Endothelial cell of umbilical vein (primary cell): ENCODE measurements at regions not wholly inside any gene's neighbourhood (a gene's known extent, or its start where the extent isn't known, plus 50 kb on each side); places are given as distances from the start of the nearest gene placed in this dataset.

Source experiments
- BruUV-seq: library from RNA; stranded (reverse); fragments of 400-500 nt; replicated peaks from 2 replicates; lab custom pipeline; 2021; lab: Mats Ljungman, UMichigan
- CTCF ChIA-PET: fragments of 300-600, 350-600 bp; sonication (Branson Sonifier 250); formaldehyde crosslinking; loops from one replicate; lab custom pipeline; 2021; ENCODE audit warnings: antibody characterized with exemption, inconsistent platforms; lab: Charles Lee
- POLR2A ChIA-PET: fragments of 300-600, 350-600 bp; sonication (Branson Sonifier 250); formaldehyde crosslinking; loops from one replicate; lab custom pipeline; 2021; ENCODE audit warnings: antibody characterized with exemption, inconsistent platforms; lab: Charles Lee
- DNase-seq: peaks from one replicate; pipeline ENCODE4 v3.0.0-alpha.2; 2011; ENCODE audit warnings: low read depth, low spot score
- FAIRE-seq: peaks from 2 replicates; lab custom pipeline; 2011; peaks lifted over from hg19 to GRCh38; lab: Jason Lieb, UNC
- H2AFZ ChIP-seq: 2 replicates; pipeline ENCODE4 v1.6.0; 2012; ENCODE audit warnings: low read depth, low read length, control low read depth, inconsistent platforms
- H3K27ac ChIP-seq: 2 replicates; pipeline ENCODE4 v1.5.1; 2011; ENCODE audit warnings: low read depth, mild to moderate bottlenecking, control low read depth, low read length, moderate library complexity; ENCODE audit not compliant: insufficient read depth
- H3K27me3 ChIP-seq, 2 experiments: 2 replicates each; pipeline versions ENCODE4 v1.6.0 to v1.6.1; 2011; ENCODE audit warnings: low read length in 2 of 2, mixed read lengths in 1 of 2; ENCODE audit not compliant: control insufficient read depth in 2 of 2, insufficient read depth in 2 of 2
- H3K36me3 ChIP-seq, 2 experiments: 2 replicates in 1 of 2; 3 replicates in 1 of 2; pipeline ENCODE4 v1.5.1; 2011; ENCODE audit warnings: low read length in 2 of 2, mild to moderate bottlenecking in 1 of 2, moderate library complexity in 1 of 2; ENCODE audit not compliant: control insufficient read depth in 2 of 2, insufficient read depth in 2 of 2; ENCODE audit errors: extremely low read depth in 1 of 2
- H3K4me1 ChIP-seq: 3 replicates; pipeline ENCODE4 v1.5.1; 2011; ENCODE audit warnings: mild to moderate bottlenecking, low read length; ENCODE audit not compliant: control insufficient read depth, insufficient read depth; ENCODE audit errors: extremely low read depth
- H3K4me2 ChIP-seq: 2 replicates; pipeline ENCODE4 v1.6.1; 2011; ENCODE audit warnings: low read length, control low read depth, mixed read lengths; ENCODE audit not compliant: insufficient read depth
- H3K4me3 ChIP-seq, 3 experiments: fragments of 200-600 bp in 1 of 3; sonication (generic), shearing (Covaris generic) in 1 of 3; replicated peaks in 1 of 3; 2 replicates each; pipeline ENCODE4 v1.5.1; 2011 to 2016; ENCODE audit warnings: control low read depth in 3 of 3, low read length in 3 of 3, mild to moderate bottlenecking in 2 of 3, inconsistent platforms in 1 of 3, low read depth in 1 of 3, moderate library complexity in 1 of 3; ENCODE audit not compliant: insufficient read depth in 1 of 3
- H3K79me2 ChIP-seq: 2 replicates; pipeline ENCODE4 v1.6.0; 2012; ENCODE audit warnings: low read length, inconsistent platforms; ENCODE audit not compliant: control insufficient read depth, insufficient read depth
- H3K9ac ChIP-seq: replicated peaks from 2 replicates; pipeline ENCODE3; 2011; ENCODE audit warnings: low read length, control low read depth; ENCODE audit not compliant: insufficient read depth; ENCODE audit errors: extremely low read depth
- H3K9me1 ChIP-seq: replicated peaks from 3 replicates; pipeline ENCODE4 v1.6.0; 2011; ENCODE audit warnings: mild to moderate bottlenecking, low read length; ENCODE audit not compliant: control insufficient read depth, insufficient read depth; ENCODE audit errors: extremely low read depth
- H3K9me3 ChIP-seq: replicated peaks from 2 replicates; pipeline ENCODE4 v1.5.1; 2012; ENCODE audit warnings: low read length, inconsistent platforms; ENCODE audit not compliant: control insufficient read depth, insufficient read depth
- H4K20me1 ChIP-seq: replicated peaks from 2 replicates; pipeline ENCODE3; 2011; ENCODE audit warnings: mild to moderate bottlenecking, low read length; ENCODE audit not compliant: control insufficient read depth, insufficient read depth; ENCODE audit errors: extremely low read depth
- EZH2 ChIP-seq: IDR thresholded peaks from 2 replicates; pipeline ENCODE4 v1.6.1; 2012; ENCODE audit warnings: borderline replicate concordance, low read depth, mild to moderate bottlenecking, moderate library complexity, low read length, inconsistent platforms; ENCODE audit not compliant: severe bottlenecking
- FOS ChIP-seq: IDR thresholded peaks from 2 replicates; pipeline ENCODE4 v1.6.1; 2011; ENCODE audit warnings: mild to moderate bottlenecking, low read length, moderate library complexity, borderline replicate concordance; ENCODE audit not compliant: insufficient read depth
- GATA2 ChIP-seq: IDR thresholded peaks from 2 replicates; pipeline ENCODE4 v1.7.0; 2011; ENCODE audit warnings: low read depth, mild to moderate bottlenecking, moderate library complexity, mixed read lengths, low read length; ENCODE audit not compliant: insufficient read length, insufficient read depth
- JUN ChIP-seq: IDR thresholded peaks from 2 replicates; pipeline ENCODE4 v1.6.1; 2011; ENCODE audit warnings: borderline replicate concordance, low read depth; ENCODE audit not compliant: insufficient read length, insufficient read depth
- MYC ChIP-seq: IDR thresholded peaks from one replicate; pipeline ENCODE4 v1.6.1; 2011; ENCODE audit warnings: mild to moderate bottlenecking, low read depth, low read length
- POLR2A ChIP-seq: IDR thresholded peaks from 2 replicates; pipeline ENCODE4 v1.6.1; 2012; ENCODE audit warnings: low read depth, mild to moderate bottlenecking, control low read depth, low read length
- POLR2AphosphoS5 ChIP-seq: IDR thresholded peaks from 2 replicates; pipeline ENCODE4 v1.6.1; 2012; ENCODE audit warnings: low read depth, mild to moderate bottlenecking, control low read depth, low read length, moderate library complexity; ENCODE audit not compliant: insufficient read depth
- dilution Hi-C: fragments of 300-500 bp; cut with MboI; formaldehyde crosslinking; loops from one replicate; pipeline ENCODE4 v1.15.0; 2019; ENCODE audit warnings: low sequenced_read_pairs; ENCODE audit not compliant: extremely low pct_ligation_motif_present
- intact Hi-C: fragments of 100-400 bp; cut with micrococcal nuclease; formaldehyde crosslinking; loops from one replicate; pipeline ENCODE4 v1.10.0; 2022
- TF ChIP-seq, protein P1 (sequence below): IDR thresholded peaks from 2 replicates; pipeline ENCODE4 v1.6.1; 2011; ENCODE audit not compliant: insufficient read depth, insufficient read length
- TF ChIP-seq, protein P2 (sequence below), 2 donors: IDR thresholded peaks; 1 replicate in 1 of 2; 2 replicates in 1 of 2; pipeline ENCODE4 v1.5.1; 2011; ENCODE audit warnings: low read length in 2 of 2, mild to moderate bottlenecking in 2 of 2, moderate library complexity in 2 of 2, control low read depth in 1 of 2, inconsistent platforms in 1 of 2, low read depth in 1 of 2; ENCODE audit not compliant: insufficient read depth in 1 of 2; ENCODE audit errors: extremely low read depth in 1 of 2

DNA sequence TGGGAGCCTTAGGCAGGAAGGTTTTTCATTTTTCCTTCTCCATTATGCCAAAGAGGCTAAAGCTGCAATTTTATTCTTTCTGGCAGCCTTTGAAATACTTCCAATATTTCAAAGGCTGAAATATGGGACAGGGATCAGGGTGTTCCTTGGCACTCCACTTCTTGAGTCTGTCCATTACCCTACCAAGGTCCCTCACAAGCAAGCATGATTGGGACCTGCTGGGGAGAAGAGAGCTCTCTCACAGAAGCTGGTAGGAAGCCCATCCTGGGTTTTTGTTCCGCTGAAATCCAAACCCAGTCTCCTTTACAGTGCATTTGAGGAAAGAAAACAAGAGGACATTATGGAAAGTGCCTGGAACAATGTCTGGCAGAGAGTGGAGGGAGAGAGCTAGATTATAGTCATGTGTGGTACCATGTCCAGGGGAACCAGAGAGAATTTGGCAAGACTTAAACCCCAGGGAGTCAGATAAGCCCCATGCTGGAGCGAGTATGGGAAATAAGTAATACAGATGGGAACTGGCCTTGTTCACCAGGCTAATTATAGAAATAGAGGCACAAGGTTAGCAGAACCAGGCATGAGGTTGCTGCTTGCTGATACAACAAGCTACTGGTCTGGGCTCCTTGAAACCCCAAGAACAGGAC, 104.7 kb downstream of the LSM5 start:
- Histone ChIP-seq H3K4me2 (no peak overlapping the region), H3K9me3 (no peaks in the 10 kb centered on the region), H3K27ac (no peak overlapping the region), H3K9ac (no peak overlapping the region), H4K20me1 (no peaks in the 10 kb centered on the region), H3K9me1 (no peaks in the 10 kb centered on the region), H3K79me2 (no peaks in the 10 kb centered on the region), H3K4me3 (no peak overlapping the region), H3K4me1 (no peaks in the 10 kb centered on the region), H3K36me3 (no peaks in the 10 kb centered on the region), H2AFZ (no peak overlapping the region), H3K27me3 (no peaks in the 10 kb centered on the region)
- ChIA-PET CTCF (interaction anchor here (1.0 kb wide), 1 partner anchor 175 kb away, joined by 4 read pairs; no protein-coding TSS in a partner anchor), POLR2A (no interaction called here)
- BruUV-seq, result no TSS peak
- intact Hi-C loops, result no loop called here
- FAIRE-seq (no peak), DNase-seq (no peak)
- no peak for TF ChIP-seq FOS
- dilution Hi-C loops, result no loop called here

DNA sequence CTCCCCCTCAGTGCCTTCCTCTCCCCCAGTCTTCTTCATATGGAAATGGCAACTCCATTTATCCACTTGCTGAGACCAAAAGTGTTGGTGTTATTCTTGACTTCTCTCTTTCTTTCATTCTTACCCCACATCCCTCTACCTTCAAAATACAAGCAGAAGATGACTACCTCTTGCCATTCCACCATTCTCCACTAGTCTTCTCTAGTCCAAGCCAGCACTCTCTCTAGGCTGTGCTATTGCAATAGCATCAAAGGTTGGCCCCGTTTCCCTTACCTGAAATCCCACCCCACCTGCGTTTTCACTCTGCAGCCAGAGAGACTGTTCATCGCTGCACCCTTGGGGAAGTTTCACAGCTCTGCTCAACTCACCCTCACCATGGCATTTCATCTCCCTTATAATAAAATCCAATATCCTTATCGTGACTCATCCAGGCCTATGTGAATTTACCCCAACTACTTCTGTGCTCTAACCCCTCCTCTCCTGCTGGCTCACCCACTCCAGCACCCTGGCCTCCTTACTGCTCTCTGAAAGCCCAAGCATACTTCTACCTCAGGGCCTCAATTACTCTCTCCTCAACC, 109.1 kb downstream of the LSM5 start:
- Histone ChIP-seq H4K20me1 (no peaks in the 10 kb centered on the region), H3K9ac (no peak overlapping the region), H3K79me2 (no peaks in the 10 kb centered on the region), H3K36me3 (no peaks in the 10 kb centered on the region), H3K9me1 (no peaks in the 10 kb centered on the region), H3K4me3 (no peak overlapping the region), H2AFZ (no peak overlapping the region), H3K4me2 (no peak overlapping the region), H3K27ac (no peak overlapping the region), H3K27me3 (no peaks in the 10 kb centered on the region), H3K9me3 (no peaks in the 10 kb centered on the region), H3K4me1 (no peaks in the 10 kb centered on the region)
- ChIA-PET CTCF (interaction anchor here (0.5 kb wide), 1 partner anchor 111 kb away, joined by 3 read pairs; no protein-coding TSS in a partner anchor), POLR2A (no interaction called here)
- intact Hi-C loops, result no loop called here
- TF ChIP-seq POLR2AphosphoS5 (no peak), MYC (no peak), POLR2A (no peak), EZH2 (no peak), JUN (no peak), GATA2 (no peak), FOS (no peak)
- TF ChIP-seq, protein P1, sequence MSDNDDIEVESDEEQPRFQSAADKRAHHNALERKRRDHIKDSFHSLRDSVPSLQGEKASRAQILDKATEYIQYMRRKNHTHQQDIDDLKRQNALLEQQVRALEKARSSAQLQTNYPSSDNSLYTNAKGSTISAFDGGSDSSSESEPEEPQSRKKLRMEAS, result no peak
- TF ChIP-seq, protein P2, sequence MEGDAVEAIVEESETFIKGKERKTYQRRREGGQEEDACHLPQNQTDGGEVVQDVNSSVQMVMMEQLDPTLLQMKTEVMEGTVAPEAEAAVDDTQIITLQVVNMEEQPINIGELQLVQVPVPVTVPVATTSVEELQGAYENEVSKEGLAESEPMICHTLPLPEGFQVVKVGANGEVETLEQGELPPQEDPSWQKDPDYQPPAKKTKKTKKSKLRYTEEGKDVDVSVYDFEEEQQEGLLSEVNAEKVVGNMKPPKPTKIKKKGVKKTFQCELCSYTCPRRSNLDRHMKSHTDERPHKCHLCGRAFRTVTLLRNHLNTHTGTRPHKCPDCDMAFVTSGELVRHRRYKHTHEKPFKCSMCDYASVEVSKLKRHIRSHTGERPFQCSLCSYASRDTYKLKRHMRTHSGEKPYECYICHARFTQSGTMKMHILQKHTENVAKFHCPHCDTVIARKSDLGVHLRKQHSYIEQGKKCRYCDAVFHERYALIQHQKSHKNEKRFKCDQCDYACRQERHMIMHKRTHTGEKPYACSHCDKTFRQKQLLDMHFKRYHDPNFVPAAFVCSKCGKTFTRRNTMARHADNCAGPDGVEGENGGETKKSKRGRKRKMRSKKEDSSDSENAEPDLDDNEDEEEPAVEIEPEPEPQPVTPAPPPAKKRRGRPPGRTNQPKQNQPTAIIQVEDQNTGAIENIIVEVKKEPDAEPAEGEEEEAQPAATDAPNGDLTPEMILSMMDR (IDR thresholded peaks at IDR 0.05; ENCODE audit: extremely low read depth in 1 of 2, insufficient read depth in 1 of 2, low read depth in 1 of 2, low read length in 2 of 2), result no peak
- no peak for FAIRE-seq
- no peak for DNase-seq
- no TSS peak for BruUV-seq
- dilution Hi-C loops, result no loop called here
